ENCODE measurements at regions not wholly inside any gene's neighbourhood (a gene's known extent, or its start where the extent isn't known, plus 50 kb on each side); places are given as distances from the start of the nearest gene placed in this dataset.

- TF ChIP-seq BACH2 (CRISPR knock-in tag; IDR thresholded peaks at IDR 0.05; ENCODE audit: borderline replicate concordance) (no peak), PATZ1 (CRISPR knock-in tag; IDR thresholded peaks at IDR 0.05; ENCODE audit: borderline replicate concordance) (no peak), CREB5 (CRISPR knock-in tag; IDR thresholded peaks at IDR 0.05; ENCODE audit: low read depth) (no peak), GLIS3 (CRISPR knock-in tag; IDR thresholded peaks at IDR 0.05) (no peak), ZNF565 (CRISPR knock-in tag; conservative IDR thresholded peaks at IDR 0.05; ENCODE audit: low read depth) (no peak), ZFP3 (CRISPR knock-in tag; IDR thresholded peaks at IDR 0.05) (no peak), CSDC2 (CRISPR knock-in tag; IDR thresholded peaks at IDR 0.05) (no peak), TCF4 (CRISPR knock-in tag; IDR thresholded peaks at IDR 0.05; ENCODE audit: borderline replicate concordance) (no peak), POU6F1 (CRISPR knock-in tag; IDR thresholded peaks at IDR 0.05; ENCODE audit: borderline replicate concordance, low read depth) (no peak), ESRRG (CRISPR knock-in tag; IDR thresholded peaks at IDR 0.05) (no peak), TOX (CRISPR knock-in tag; IDR thresholded peaks at IDR 0.05; ENCODE audit: borderline replicate concordance) (no peak), ZC3H10 (CRISPR knock-in tag; IDR thresholded peaks at IDR 0.05) (no peak), ZNF8 (CRISPR knock-in tag; IDR thresholded peaks at IDR 0.05) (no peak), RARB (CRISPR knock-in tag; IDR thresholded peaks at IDR 0.05) (no peak), ZFP30 (CRISPR knock-in tag; IDR thresholded peaks at IDR 0.05) (no peak)
- no peak for ATAC-seq
Observed at GRCh38 chr1:223483511-223483910, 90.3 kb downstream of the CCDC185 start.

- TF ChIP-seq ZC3H10 (CRISPR knock-in tag; IDR thresholded peaks at IDR 0.05): no peak
- no peak for TF ChIP-seq ZFP3 (CRISPR knock-in tag; IDR thresholded peaks at IDR 0.05)
- TF ChIP-seq ZNF8 (CRISPR knock-in tag; IDR thresholded peaks at IDR 0.05): no peak
- TF ChIP-seq CSDC2 (CRISPR knock-in tag; IDR thresholded peaks at IDR 0.05): no peak
- no peak for TF ChIP-seq ESRRG (CRISPR knock-in tag; IDR thresholded peaks at IDR 0.05)
- no peak for TF ChIP-seq PPARA (CRISPR knock-in tag; IDR thresholded peaks at IDR 0.05; ENCODE audit: borderline replicate concordance)
- TF ChIP-seq GLIS3 (CRISPR knock-in tag; IDR thresholded peaks at IDR 0.05): no peak
- no peak for TF ChIP-seq OSR1 (CRISPR knock-in tag; IDR thresholded peaks at IDR 0.05)
- TF ChIP-seq CREB5 (CRISPR knock-in tag; IDR thresholded peaks at IDR 0.05; ENCODE audit: low read depth): no peak
- TF ChIP-seq TCF4 (CRISPR knock-in tag; IDR thresholded peaks at IDR 0.05; ENCODE audit: borderline replicate concordance): no peak
- TF ChIP-seq ZFP30 (CRISPR knock-in tag; IDR thresholded peaks at IDR 0.05): no peak
- TF ChIP-seq CSRNP3 (CRISPR knock-in tag; IDR thresholded peaks at IDR 0.05): no peak
- no peak for TF ChIP-seq BACH2 (CRISPR knock-in tag; IDR thresholded peaks at IDR 0.05; ENCODE audit: borderline replicate concordance)
- TF ChIP-seq TSHZ2 (CRISPR knock-in tag; IDR thresholded peaks at IDR 0.05): no peak
- no peak for TF ChIP-seq POU6F1 (CRISPR knock-in tag; IDR thresholded peaks at IDR 0.05; ENCODE audit: borderline replicate concordance, low read depth)
- TF ChIP-seq SNAI2 (CRISPR knock-in tag; IDR thresholded peaks at IDR 0.05): no peak
- no peak for TF ChIP-seq TOX (CRISPR knock-in tag; IDR thresholded peaks at IDR 0.05; ENCODE audit: borderline replicate concordance)
- TF ChIP-seq PATZ1 (CRISPR knock-in tag; IDR thresholded peaks at IDR 0.05; ENCODE audit: borderline replicate concordance): no peak
- peak; percentile 43 for ATAC-seq
Observed at GRCh38 chr1:223486366-223486765, 93.2 kb downstream of the CCDC185 start.
